HEK293 (cell line): ENCODE measurements at regions not wholly inside any gene's neighbourhood (a gene's known extent, or its start where the extent isn't known, plus 50 kb on each side); places are given as distances from the start of the nearest gene placed in this dataset.

Experiments
- CTCF ChIA-PET: fragments of 350-600 bp; formaldehyde crosslinking; extraction: SDS; loops from one replicate; lab custom pipeline; 2021; ENCODE audit warnings: antibody characterized with exemption; lab: Yijun Ruan, JAX
- POLR2A ChIA-PET: fragments of 300-600 bp; formaldehyde crosslinking; extraction: SDS; loops from one replicate; lab custom pipeline; 2020; ENCODE audit warnings: antibody characterized with exemption, inconsistent platforms; lab: Yijun Ruan, JAX
- H3K27ac ChIP-seq: fragments of 200-500 bp; sonication (Bioruptor generic); 2 replicates; pipeline ENCODE4 v1.5.1; 2014; ENCODE audit warnings: low read depth, low read length, control low read depth, inconsistent platforms; ENCODE audit errors: extremely low read depth
- H3K36me3 ChIP-seq, 2 experiments: fragments of 200-500 bp in 1 of 2; sonication (Bioruptor generic) in 1 of 2; 1 replicate in 1 of 2; 2 replicates in 1 of 2; pipeline ENCODE4 v1.5.1; 2014 to 2017; ENCODE audit warnings: inconsistent platforms in 2 of 2, low read length in 2 of 2; ENCODE audit not compliant: control insufficient read depth in 2 of 2, insufficient read depth in 1 of 2
- H3K4me1 ChIP-seq: fragments of 200-500 bp; sonication (Bioruptor generic); 2 replicates; pipeline ENCODE4 v1.5.1; 2014; ENCODE audit warnings: mild to moderate bottlenecking, low read length, inconsistent platforms; ENCODE audit not compliant: control insufficient read depth, insufficient read depth
- H3K4me3 ChIP-seq: 2 replicates; pipeline ENCODE4 v1.5.1; 2011; ENCODE audit warnings: low read depth, mild to moderate bottlenecking, control low read depth, low read length, moderate library complexity
- H3K9me3 ChIP-seq: fragments of 200-500 bp; sonication (Bioruptor generic); 2 replicates; pipeline ENCODE4 v1.5.1; 2014; ENCODE audit warnings: low read depth, low read length, inconsistent platforms; ENCODE audit not compliant: control insufficient read depth, insufficient read depth
- GFI1B ChIP-seq: fragments of 450-650 bp; formaldehyde crosslinking; IDR thresholded peaks from 2 replicates; pipeline ENCODE4 v1.5.1; 2016; ENCODE audit warnings: missing biosample characterization, missing genetic modification characterization
- HOXC10 ChIP-seq: sonication (generic); formaldehyde crosslinking; IDR thresholded peaks from 2 replicates; pipeline ENCODE4 v1.8.1; 2023; ENCODE audit warnings: mild to moderate bottlenecking, missing genetic modification reagents
- IKZF3 ChIP-seq: fragments of 450-650 bp; IDR thresholded peaks from 2 replicates; pipeline ENCODE4 v1.5.0; 2018; ENCODE audit warnings: missing biosample characterization, mild to moderate bottlenecking, missing genetic modification characterization, moderate library complexity
- INSM2 ChIP-seq: fragments of 450-650 bp; formaldehyde crosslinking; IDR thresholded peaks from 2 replicates; pipeline ENCODE4 v1.5.1; 2016; ENCODE audit warnings: missing biosample characterization, missing genetic modification characterization
- OVOL3 ChIP-seq: fragments of 450-650 bp; formaldehyde crosslinking; IDR thresholded peaks from 2 replicates; pipeline ENCODE4 v1.5.1; 2016; ENCODE audit warnings: missing biosample characterization, missing genetic modification characterization
- PRDM6 ChIP-seq: fragments of 450-650 bp; formaldehyde crosslinking; IDR thresholded peaks from 2 replicates; pipeline ENCODE4 v1.5.1; 2017; ENCODE audit warnings: missing biosample characterization, missing genetic modification characterization
- TCF7L2 ChIP-seq: IDR thresholded peaks from 2 replicates; pipeline ENCODE4 v1.6.1; 2011; ENCODE audit warnings: low read depth, mild to moderate bottlenecking, inconsistent platforms, low read length, moderate library complexity, borderline replicate concordance
- TRIM28 ChIP-seq: IDR thresholded peaks from 2 replicates; pipeline ENCODE4 v1.6.1; 2011; ENCODE audit warnings: low read length, control low read depth, borderline replicate concordance
- ZBTB1 ChIP-seq: fragments of 450-650 bp; formaldehyde crosslinking; IDR thresholded peaks from 2 replicates; pipeline ENCODE4 v1.5.1; 2016; ENCODE audit warnings: missing biosample characterization, missing genetic modification characterization
- ZBTB48 ChIP-seq: fragments of 450-650 bp; formaldehyde crosslinking; IDR thresholded peaks from 2 replicates; pipeline ENCODE4 v1.5.1; 2016; ENCODE audit warnings: missing biosample characterization, missing genetic modification characterization
- ZEB2 ChIP-seq: fragments of 450-650 bp; formaldehyde crosslinking; IDR thresholded peaks from 2 replicates; pipeline ENCODE4 v1.5.1; 2016; ENCODE audit warnings: missing biosample characterization, missing genetic modification characterization
- ZNF132 ChIP-seq: fragments of 450-650 bp; formaldehyde crosslinking; IDR thresholded peaks from 2 replicates; pipeline ENCODE4 v1.5.1; 2017; ENCODE audit warnings: missing biosample characterization, missing genetic modification characterization, borderline replicate concordance
- ZNF157 ChIP-seq: fragments of 450-650 bp; formaldehyde crosslinking; IDR thresholded peaks from 2 replicates; pipeline ENCODE4 v1.5.1; 2016; ENCODE audit warnings: missing biosample characterization, missing genetic modification characterization
- ZNF214 ChIP-seq: fragments of 450-650 bp; formaldehyde crosslinking; IDR thresholded peaks from 2 replicates; pipeline ENCODE4 v1.5.1; 2017; ENCODE audit warnings: missing biosample characterization, mild to moderate bottlenecking, missing genetic modification characterization, borderline replicate concordance
- ZNF248 ChIP-seq: fragments of 450-650 bp; formaldehyde crosslinking; IDR thresholded peaks from 2 replicates; pipeline ENCODE4 v1.5.1; 2017; ENCODE audit warnings: missing biosample characterization, missing genetic modification characterization
- ZNF335 ChIP-seq: fragments of 450-650 bp; formaldehyde crosslinking; conservative IDR thresholded peaks from 2 replicates; pipeline ENCODE4 v1.5.1; 2016; ENCODE audit warnings: missing biosample characterization, missing genetic modification characterization
- ZNF404 ChIP-seq: fragments of 450-650 bp; formaldehyde crosslinking; IDR thresholded peaks from 2 replicates; pipeline ENCODE4 v1.5.1; 2017; ENCODE audit warnings: missing biosample characterization, missing genetic modification characterization
- ZNF416 ChIP-seq: fragments of 450-650 bp; formaldehyde crosslinking; IDR thresholded peaks from 2 replicates; pipeline ENCODE4 v1.5.1; 2016; ENCODE audit warnings: missing biosample characterization, missing genetic modification characterization
- ZNF514 ChIP-seq: fragments of 450-650 bp; formaldehyde crosslinking; IDR thresholded peaks from 2 replicates; pipeline ENCODE4 v1.5.1; 2016; ENCODE audit warnings: missing biosample characterization, missing genetic modification characterization
- ZNF529 ChIP-seq: fragments of 450-650 bp; formaldehyde crosslinking; IDR thresholded peaks from 2 replicates; pipeline ENCODE4 v1.5.1; 2017; ENCODE audit warnings: missing genetic modification characterization, missing biosample characterization; ENCODE audit not compliant: insufficient replicate concordance
- ZNF707 ChIP-seq: fragments of 450-650 bp; formaldehyde crosslinking; IDR thresholded peaks from 2 replicates; pipeline ENCODE4 v1.5.1; 2016; ENCODE audit warnings: missing biosample characterization, missing genetic modification characterization
- ZNF777 ChIP-seq: fragments of 450-650 bp; formaldehyde crosslinking; IDR thresholded peaks from 2 replicates; pipeline ENCODE4 v1.5.1; 2017; ENCODE audit warnings: missing biosample characterization, missing genetic modification characterization, borderline replicate concordance
- ZNF830 ChIP-seq: fragments of 450-650 bp; IDR thresholded peaks from 2 replicates; pipeline ENCODE4 v1.5.0; 2018; ENCODE audit warnings: missing biosample characterization, missing genetic modification characterization, low read depth, mild to moderate bottlenecking, moderate library complexity
- ZSCAN23 ChIP-seq: fragments of 450-650 bp; formaldehyde crosslinking; IDR thresholded peaks from 2 replicates; pipeline ENCODE4 v1.5.1; 2016; ENCODE audit warnings: missing biosample characterization, missing genetic modification characterization
- ZXDB ChIP-seq: fragments of 450-650 bp; formaldehyde crosslinking; IDR thresholded peaks from 2 replicates; pipeline ENCODE4 v1.5.1; 2016; ENCODE audit warnings: missing biosample characterization, missing genetic modification characterization
- TF ChIP-seq, protein P1 (sequence below): fragments of 450-650 bp; formaldehyde crosslinking; IDR thresholded peaks from 2 replicates; pipeline ENCODE4 v1.5.1; 2016; ENCODE audit warnings: missing biosample characterization, missing genetic modification characterization, borderline replicate concordance
- TF ChIP-seq, protein P2 (sequence below): fragments of 450-650 bp; formaldehyde crosslinking; IDR thresholded peaks from 2 replicates; pipeline ENCODE4 v1.5.1; 2016; ENCODE audit warnings: missing biosample characterization, missing genetic modification characterization
- TF ChIP-seq, protein P3 (sequence below): fragments of 450-650 bp; IDR thresholded peaks from 2 replicates; pipeline ENCODE4 v1.5.1; 2018; ENCODE audit warnings: missing biosample characterization, mild to moderate bottlenecking, missing genetic modification characterization

GRCh38 chr20:47952023-47952564 is 166.8 kb upstream of the SULF2 start:
- Histone ChIP-seq H3K4me1 (no peaks in the 10 kb centered on the region), H3K9me3 (no peaks in the 10 kb centered on the region), H3K4me3 (no peak overlapping the region), H3K27ac (no peak overlapping the region), H3K36me3 (no peaks in the 10 kb centered on the region)
- POLR2A ChIA-PET: no interaction called here
- TF ChIP-seq ZNF157: no peak
- TF ChIP-seq, protein P1, sequence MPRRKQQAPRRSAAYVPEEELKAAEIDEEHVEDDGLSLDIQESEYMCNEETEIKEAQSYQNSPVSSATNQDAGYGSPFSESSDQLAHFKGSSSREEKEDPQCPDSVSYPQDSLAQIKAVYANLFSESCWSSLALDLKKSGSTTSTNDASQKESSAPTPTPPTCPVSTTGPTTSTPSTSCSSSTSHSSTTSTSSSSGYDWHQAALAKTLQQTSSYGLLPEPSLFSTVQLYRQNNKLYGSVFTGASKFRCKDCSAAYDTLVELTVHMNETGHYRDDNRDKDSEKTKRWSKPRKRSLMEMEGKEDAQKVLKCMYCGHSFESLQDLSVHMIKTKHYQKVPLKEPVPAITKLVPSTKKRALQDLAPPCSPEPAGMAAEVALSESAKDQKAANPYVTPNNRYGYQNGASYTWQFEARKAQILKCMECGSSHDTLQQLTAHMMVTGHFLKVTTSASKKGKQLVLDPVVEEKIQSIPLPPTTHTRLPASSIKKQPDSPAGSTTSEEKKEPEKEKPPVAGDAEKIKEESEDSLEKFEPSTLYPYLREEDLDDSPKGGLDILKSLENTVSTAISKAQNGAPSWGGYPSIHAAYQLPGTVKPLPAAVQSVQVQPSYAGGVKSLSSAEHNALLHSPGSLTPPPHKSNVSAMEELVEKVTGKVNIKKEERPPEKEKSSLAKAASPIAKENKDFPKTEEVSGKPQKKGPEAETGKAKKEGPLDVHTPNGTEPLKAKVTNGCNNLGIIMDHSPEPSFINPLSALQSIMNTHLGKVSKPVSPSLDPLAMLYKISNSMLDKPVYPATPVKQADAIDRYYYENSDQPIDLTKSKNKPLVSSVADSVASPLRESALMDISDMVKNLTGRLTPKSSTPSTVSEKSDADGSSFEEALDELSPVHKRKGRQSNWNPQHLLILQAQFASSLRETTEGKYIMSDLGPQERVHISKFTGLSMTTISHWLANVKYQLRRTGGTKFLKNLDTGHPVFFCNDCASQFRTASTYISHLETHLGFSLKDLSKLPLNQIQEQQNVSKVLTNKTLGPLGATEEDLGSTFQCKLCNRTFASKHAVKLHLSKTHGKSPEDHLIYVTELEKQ (tag by site-specific recombination): no peak
- no peak for TF ChIP-seq ZNF416 (tag by site-specific recombination)
- no peak for TF ChIP-seq ZNF830
- no peak for TF ChIP-seq TCF7L2
- no peak for TF ChIP-seq OVOL3 (tag by site-specific recombination)
- no peak for TF ChIP-seq INSM2 (tag by site-specific recombination)
- TF ChIP-seq ZNF404 (tag by site-specific recombination): no peak
- TF ChIP-seq, protein P2, sequence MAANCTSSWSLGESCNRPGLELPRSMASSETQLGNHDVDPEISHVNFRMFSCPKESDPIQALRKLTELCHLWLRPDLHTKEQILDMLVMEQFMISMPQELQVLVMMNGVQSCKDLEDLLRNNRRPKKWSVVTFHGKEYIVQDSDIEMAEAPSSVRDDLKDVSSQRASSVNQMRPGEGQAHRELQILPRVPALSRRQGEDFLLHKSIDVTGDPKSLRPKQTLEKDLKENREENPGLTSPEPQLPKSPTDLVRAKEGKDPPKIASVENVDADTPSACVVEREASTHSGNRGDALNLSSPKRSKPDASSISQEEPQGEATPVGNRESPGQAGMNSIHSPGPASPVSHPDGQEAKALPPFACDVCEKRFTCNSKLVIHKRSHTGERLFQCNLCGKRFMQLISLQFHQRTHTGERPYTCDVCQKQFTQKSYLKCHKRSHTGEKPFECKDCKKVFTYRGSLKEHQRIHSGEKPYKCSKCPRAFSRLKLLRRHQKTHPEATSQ (tag by site-specific recombination): no peak
- TF ChIP-seq ZBTB48 (tag by site-specific recombination): no peak
- TF ChIP-seq ZNF248 (tag by site-specific recombination): no peak
- TF ChIP-seq ZNF514 (tag by site-specific recombination): no peak
- TF ChIP-seq, protein P3, sequence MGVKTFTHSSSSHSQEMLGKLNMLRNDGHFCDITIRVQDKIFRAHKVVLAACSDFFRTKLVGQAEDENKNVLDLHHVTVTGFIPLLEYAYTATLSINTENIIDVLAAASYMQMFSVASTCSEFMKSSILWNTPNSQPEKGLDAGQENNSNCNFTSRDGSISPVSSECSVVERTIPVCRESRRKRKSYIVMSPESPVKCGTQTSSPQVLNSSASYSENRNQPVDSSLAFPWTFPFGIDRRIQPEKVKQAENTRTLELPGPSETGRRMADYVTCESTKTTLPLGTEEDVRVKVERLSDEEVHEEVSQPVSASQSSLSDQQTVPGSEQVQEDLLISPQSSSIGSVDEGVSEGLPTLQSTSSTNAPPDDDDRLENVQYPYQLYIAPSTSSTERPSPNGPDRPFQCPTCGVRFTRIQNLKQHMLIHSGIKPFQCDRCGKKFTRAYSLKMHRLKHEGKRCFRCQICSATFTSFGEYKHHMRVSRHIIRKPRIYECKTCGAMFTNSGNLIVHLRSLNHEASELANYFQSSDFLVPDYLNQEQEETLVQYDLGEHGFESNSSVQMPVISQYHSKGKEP (tag by site-specific recombination): no peak
- TF ChIP-seq TRIM28: no peak
- no peak for TF ChIP-seq GFI1B (tag by site-specific recombination)
- no peak for TF ChIP-seq ZXDB (tag by site-specific recombination)
- TF ChIP-seq ZNF707 (tag by site-specific recombination): no peak
- no peak for TF ChIP-seq ZSCAN23 (tag by site-specific recombination)
- CTCF ChIA-PET: no interaction called here

- Histone ChIP-seq H3K36me3 (no peaks in the 10 kb centered on the region), H3K4me1 (no peaks in the 10 kb centered on the region), H3K9me3 (no peaks in the 10 kb centered on the region), H3K27ac (no peak overlapping the region), H3K4me3 (no peak overlapping the region)
- ChIA-PET CTCF (no interaction called here), POLR2A (no interaction called here)
- TF ChIP-seq ZNF132 (tag by site-specific recombination) (no peak), OVOL3 (tag by site-specific recombination) (no peak), ZNF529 (no peak), PRDM6 (no peak), ZNF214 (tag by site-specific recombination) (no peak), IKZF3 (no peak), ZNF335 (tag by site-specific recombination) (no peak), ZNF777 (no peak), HOXC10 (CRISPR knock-in tag) (no peak), ZBTB1 (no peak), ZEB2 (tag by site-specific recombination) (no peak)
These were observed 166.3 kb upstream of the SULF2 start for GRCh38 chr20:47951521-47951971.
